ENCODE measurements at regions not wholly inside any gene's neighbourhood (a gene's known extent, or its start where the extent isn't known, plus 50 kb on each side); places are given as distances from the start of the nearest gene placed in this dataset.

GRCh38 chr12:25051171-25051570, 102.3 kb upstream of the BCAT1 start:
- in situ Hi-C loops (cut with MboI): no loop called here
- no peak overlapping the region for H3K27ac ChIP-seq

GRCh38 chr12:25045869-25046268, 97.0 kb upstream of the BCAT1 start:
- Histone ChIP-seq H3K4me2 (ENCODE audit: unreplicated experiment) (no peak overlapping the region), H3K36me3 (ENCODE audit: low read depth) (0 out of 2 replicates have a peak, but pooled peaks cover 3% of the 10 kb centered on the region), H3K4me3 (no peak overlapping the region), H4K20me1 (ENCODE audit: insufficient read depth) (no peaks in the 10 kb centered on the region), H3K27me3 (replicated peaks; ENCODE audit: insufficient read depth) (no peaks in the 10 kb centered on the region), H3K9me3 (ENCODE audit: low read depth) (no peaks in the 10 kb centered on the region), H3F3A (ENCODE audit: insufficient read depth) (no peaks in the 10 kb centered on the region), H3K79me2 (ENCODE audit: insufficient read depth) (no peaks in the 10 kb centered on the region), H3K9me2 (ENCODE audit: insufficient read depth) (no peaks in the 10 kb centered on the region), H3K9ac (no peak overlapping the region), H3K27ac (no peak overlapping the region), H2AFZ (no peak overlapping the region), H3K4me1 (ENCODE audit: insufficient read depth) (no peaks in the 10 kb centered on the region)
- no peak for TF ChIP-seq EZH2 (IDR thresholded peaks at IDR 0.05; ENCODE audit: insufficient read depth, poor library complexity, severe bottlenecking)
- TF ChIP-seq EZH2phosphoT487 (IDR thresholded peaks at IDR 0.05; ENCODE audit: insufficient read depth, low read depth): no peak
- in situ Hi-C loops (cut with MboI): no loop called here
- no peak for DNase-seq

More at GRCh38 chr12:25051171-25051570, 102.3 kb upstream of the BCAT1 start:
- H2AFZ ChIP-seq: no peak overlapping the region
- no peaks in the 10 kb centered on the region for H3K79me2 ChIP-seq (ENCODE audit: insufficient read depth)
- no peaks in the 10 kb centered on the region for H3K9me3 ChIP-seq (ENCODE audit: low read depth)
- WGBS, 2 experiments (ENCODE audit: low coverage in 1 of 2, low lambda C conversion rate in 2 of 2, missing lambda C conversion rate in 2 of 2): 26% methylated on average over 6 of the region's 6 CpGs
- H3K4me3 ChIP-seq: no peak overlapping the region
- no peak overlapping the region for H3K4me2 ChIP-seq (ENCODE audit: unreplicated experiment)
- H4K20me1 ChIP-seq (ENCODE audit: insufficient read depth): no peaks in the 10 kb centered on the region
- peaks cover 27% of the 10 kb centered on the region; the same call in 1 of the 2 replicates for H3K27me3 ChIP-seq (replicated peaks; ENCODE audit: insufficient read depth)
- no peaks in the 10 kb centered on the region for H3K4me1 ChIP-seq (ENCODE audit: insufficient read depth)
- no peaks in the 10 kb centered on the region for H3K36me3 ChIP-seq (ENCODE audit: low read depth)
- H3K9ac ChIP-seq: no peak overlapping the region
- no peaks in the 10 kb centered on the region for H3K9me2 ChIP-seq (ENCODE audit: insufficient read depth)
- H3F3A ChIP-seq (ENCODE audit: insufficient read depth): no peaks in the 10 kb centered on the region
- DNase-seq: no peak
- TF ChIP-seq EZH2phosphoT487 (IDR thresholded peaks at IDR 0.05; ENCODE audit: insufficient read depth, low read depth): no peak
- no peak for TF ChIP-seq EZH2 (IDR thresholded peaks at IDR 0.05; ENCODE audit: insufficient read depth, poor library complexity, severe bottlenecking)

GRCh38 chr12:25041006-25041741, 92.3 kb upstream of the BCAT1 start:
- Histone ChIP-seq H3K4me2 (ENCODE audit: unreplicated experiment) (no peak overlapping the region), H3K4me3 (no peak overlapping the region), H2AFZ (no peak overlapping the region), H3K27ac (no peak overlapping the region), H3F3A (ENCODE audit: insufficient read depth) (no peaks in the 10 kb centered on the region), H3K27me3 (replicated peaks; ENCODE audit: insufficient read depth) (peaks cover 21% of the 10 kb centered on the region), H3K9ac (no peak overlapping the region), H3K9me2 (ENCODE audit: insufficient read depth) (no peaks in the 10 kb centered on the region), H3K9me3 (ENCODE audit: low read depth) (no peaks in the 10 kb centered on the region), H4K20me1 (ENCODE audit: insufficient read depth) (no peaks in the 10 kb centered on the region), H3K4me1 (ENCODE audit: insufficient read depth) (no peaks in the 10 kb centered on the region), H3K79me2 (ENCODE audit: insufficient read depth) (no peaks in the 10 kb centered on the region), H3K36me3 (ENCODE audit: low read depth) (0 out of 2 replicates have a peak, but pooled peaks cover 3% of the 10 kb centered on the region)
- TF ChIP-seq EZH2phosphoT487 (IDR thresholded peaks at IDR 0.05; ENCODE audit: insufficient read depth, low read depth) (no peak), EZH2 (IDR thresholded peaks at IDR 0.05; ENCODE audit: insufficient read depth, poor library complexity, severe bottlenecking) (no peak)
- in situ Hi-C loops (cut with MboI): no loop called here
- DNase-seq: no peak
- 16 to 25% methylated on average over 9 of the region's 9 CpGs for WGBS, 2 experiments (ENCODE audit: low coverage in 1 of 2, low lambda C conversion rate in 2 of 2, missing lambda C conversion rate in 2 of 2)

GRCh38 chr12:25040593-25040992, 91.7 kb upstream of the BCAT1 start:
- no peak for TF ChIP-seq EZH2 (IDR thresholded peaks at IDR 0.05; ENCODE audit: insufficient read depth, poor library complexity, severe bottlenecking)
- no peak for TF ChIP-seq EZH2phosphoT487 (IDR thresholded peaks at IDR 0.05; ENCODE audit: insufficient read depth, low read depth)
- 56 to 57% methylated on average over 4 of the region's 4 CpGs for WGBS, 2 experiments (ENCODE audit: low coverage in 1 of 2, low lambda C conversion rate in 2 of 2, missing lambda C conversion rate in 2 of 2)
- in situ Hi-C loops (cut with MboI): no loop called here
- no peaks in the 10 kb centered on the region for H4K20me1 ChIP-seq (ENCODE audit: insufficient read depth)
- no peaks in the 10 kb centered on the region for H3K9me2 ChIP-seq (ENCODE audit: insufficient read depth)
- no peaks in the 10 kb centered on the region for H3K4me1 ChIP-seq (ENCODE audit: insufficient read depth)
- H2AFZ ChIP-seq: no peak overlapping the region
- H3K27ac ChIP-seq: no peak overlapping the region
- H3K27me3 ChIP-seq (replicated peaks; ENCODE audit: insufficient read depth): peaks cover 27% of the 10 kb centered on the region
- no peak overlapping the region for H3K4me3 ChIP-seq
- no peak overlapping the region for H3K4me2 ChIP-seq (ENCODE audit: unreplicated experiment)
- H3K36me3 ChIP-seq (ENCODE audit: low read depth): 0 out of 2 replicates have a peak, but pooled peaks cover 3% of the 10 kb centered on the region
- no peaks in the 10 kb centered on the region for H3K9me3 ChIP-seq (ENCODE audit: low read depth)
- no peak overlapping the region for H3K9ac ChIP-seq
- no peaks in the 10 kb centered on the region for H3K79me2 ChIP-seq (ENCODE audit: insufficient read depth)
- DNase-seq: no peak
- H3F3A ChIP-seq (ENCODE audit: insufficient read depth): no peaks in the 10 kb centered on the region

Data from GM23248 (cell line).